ENCODE measurements at regions not wholly inside any gene's neighbourhood (a gene's known extent, or its start where the extent isn't known, plus 50 kb on each side); places are given as distances from the start of the nearest gene placed in this dataset.

- no peak overlapping the region for H3K4me3 Mint-ChIP-seq
- no peak overlapping the region for H3K27ac Mint-ChIP-seq
- no peaks in the 10 kb centered on the region for H3K36me3 Mint-ChIP-seq (ENCODE audit: low read depth)
- no peaks in the 10 kb centered on the region for H3K27me3 Mint-ChIP-seq (ENCODE audit: insufficient read depth)
- H3K9me3 Mint-ChIP-seq: peaks cover 8% of the 10 kb centered on the region
- H3K4me1 Mint-ChIP-seq (ENCODE audit: low read depth): no peaks in the 10 kb centered on the region
- intact Hi-C loops (cut with micrococcal nuclease): no loop called here
- DNase-seq (ENCODE audit: low spot score): no peak
Measured at GRCh38 chr2:103638978-103639377, 877.1 kb downstream of the TMEM182 start.

- no peaks in the 10 kb centered on the region for H3K36me3 Mint-ChIP-seq (ENCODE audit: low read depth)
- H3K27me3 Mint-ChIP-seq (ENCODE audit: insufficient read depth): no peaks in the 10 kb centered on the region
- H3K9me3 Mint-ChIP-seq: peaks cover 7% of the 10 kb centered on the region
- no peak overlapping the region for H3K27ac Mint-ChIP-seq
- H3K4me3 Mint-ChIP-seq: no peak overlapping the region
- H3K4me1 Mint-ChIP-seq (ENCODE audit: low read depth): no peaks in the 10 kb centered on the region
- DNase-seq (ENCODE audit: low spot score): no peak
- intact Hi-C loops (cut with micrococcal nuclease): no loop called here
Measured at GRCh38 chr2:103656558-103656957, 894.7 kb downstream of the TMEM182 start.

GRCh38 chr2:103660519-103660918 is 898.7 kb downstream of the TMEM182 start:
- intact Hi-C loops (cut with micrococcal nuclease): no loop called here
- H3K27me3 Mint-ChIP-seq (ENCODE audit: insufficient read depth): no peaks in the 10 kb centered on the region
- no peak for DNase-seq (ENCODE audit: low spot score)
- no peaks in the 10 kb centered on the region for H3K36me3 Mint-ChIP-seq (ENCODE audit: low read depth)
- no peak overlapping the region for H3K27ac Mint-ChIP-seq
- H3K9me3 Mint-ChIP-seq: peaks cover 7% of the 10 kb centered on the region
- H3K4me1 Mint-ChIP-seq (ENCODE audit: low read depth): no peaks in the 10 kb centered on the region
- no peak overlapping the region for H3K4me3 Mint-ChIP-seq

- intact Hi-C loops (cut with micrococcal nuclease): no loop called here
- H3K9me3 Mint-ChIP-seq: peaks cover 7% of the 10 kb centered on the region
- no peaks in the 10 kb centered on the region for H3K36me3 Mint-ChIP-seq (ENCODE audit: low read depth)
Measured at GRCh38 chr2:103660947-103661346, 899.1 kb downstream of the TMEM182 start.

GRCh38 chr2:103664690-103665089 is 902.9 kb downstream of the TMEM182 start:
- Mint-ChIP-seq H3K27me3 (ENCODE audit: insufficient read depth) (no peaks in the 10 kb centered on the region), H3K4me3 (no peak overlapping the region), H3K27ac (no peak overlapping the region), H3K9me3 (no peaks in the 10 kb centered on the region), H3K4me1 (ENCODE audit: low read depth) (no peaks in the 10 kb centered on the region), H3K36me3 (ENCODE audit: low read depth) (no peaks in the 10 kb centered on the region)
- no peak for DNase-seq (ENCODE audit: low spot score)
- intact Hi-C loops (cut with micrococcal nuclease): no loop called here

More at GRCh38 chr2:103660947-103661346, 899.1 kb downstream of the TMEM182 start:
- H3K4me1 Mint-ChIP-seq (ENCODE audit: low read depth): no peaks in the 10 kb centered on the region
- no peak for DNase-seq (ENCODE audit: low spot score)
- no peak overlapping the region for H3K4me3 Mint-ChIP-seq
- no peak overlapping the region for H3K27ac Mint-ChIP-seq
- no peaks in the 10 kb centered on the region for H3K27me3 Mint-ChIP-seq (ENCODE audit: insufficient read depth)

- Mint-ChIP-seq H3K27me3 (ENCODE audit: insufficient read depth) (no peaks in the 10 kb centered on the region), H3K27ac (no peak overlapping the region), H3K4me3 (no peak overlapping the region), H3K9me3 (no peaks in the 10 kb centered on the region), H3K4me1 (ENCODE audit: low read depth) (no peaks in the 10 kb centered on the region), H3K36me3 (ENCODE audit: low read depth) (no peaks in the 10 kb centered on the region)
- DNase-seq (ENCODE audit: low spot score): no peak
- intact Hi-C loops (cut with micrococcal nuclease): no loop called here
Measured at GRCh38 chr2:103667335-103667884, 905.6 kb downstream of the TMEM182 start.

GRCh38 chr2:103669531-103669930 is 907.7 kb downstream of the TMEM182 start:
- Mint-ChIP-seq H3K4me3 (no peak overlapping the region), H3K27ac (no peak overlapping the region), H3K9me3 (no peaks in the 10 kb centered on the region), H3K36me3 (ENCODE audit: low read depth) (no peaks in the 10 kb centered on the region), H3K27me3 (ENCODE audit: insufficient read depth) (no peaks in the 10 kb centered on the region), H3K4me1 (ENCODE audit: low read depth) (no peaks in the 10 kb centered on the region)
- intact Hi-C loops (cut with micrococcal nuclease): no loop called here
- DNase-seq (ENCODE audit: low spot score): no peak

Data from activated T-helper 1 cell treated with anti-CD3 and anti-CD28 coated beads, Interleukin-12 subunit alpha, Interleukin-12 subunit beta, Interleukin-2, Interleukin-4 antibody, amounts not matched to agents 30 ng/mL and 10 ng/mL and 1 ng/mL, durations not matched to agents 14 hours and 24 hours and 36 hours (primary cell).